ENCODE measurements at regions not wholly inside any gene's neighbourhood (a gene's known extent, or its start where the extent isn't known, plus 50 kb on each side); places are given as distances from the start of the nearest gene placed in this dataset.

GRCh38 chr18:54672846-54673475 lies 81.9 kb downstream of the DYNAP start:
- BruUV-seq (replicated peaks) = no TSS peak
- TF ChIP-seq CEBPB (IDR thresholded peaks at IDR 0.05; ENCODE audit: low read depth) (no peak), ELF1 (IDR thresholded peaks at IDR 0.05; ENCODE audit: borderline replicate concordance, low read depth) (no peak), CBX3 (IDR thresholded peaks at IDR 0.05; ENCODE audit: low read depth) (no peak), POLR2A (IDR thresholded peaks at IDR 0.05; ENCODE audit: borderline replicate concordance, extremely low read depth, insufficient read depth, insufficient read length) (no peak), ZNF274 (IDR thresholded peaks at IDR 0.05; ENCODE audit: low read depth, low read length) (no peak), EZH2 (IDR thresholded peaks at IDR 0.05) (no peak), FOSL1 (IDR thresholded peaks at IDR 0.05; ENCODE audit: low read depth) (no peak), SP1 (IDR thresholded peaks at IDR 0.05; ENCODE audit: low read depth) (no peak), SIN3A (IDR thresholded peaks at IDR 0.05; ENCODE audit: low read depth) (no peak), YY1 (IDR thresholded peaks at IDR 0.05; ENCODE audit: extremely low read depth, insufficient replicate concordance, low read depth, low read length) (no peak), JUND (IDR thresholded peaks at IDR 0.05) (no peak), POLR2AphosphoS5 (IDR thresholded peaks at IDR 0.05; ENCODE audit: low read depth, low read length) (no peak), SRF (IDR thresholded peaks at IDR 0.05; ENCODE audit: low read depth) (no peak), ZFX (IDR thresholded peaks at IDR 0.05) (no peak), ZBTB33 (IDR thresholded peaks at IDR 0.05; ENCODE audit: extremely low read depth, insufficient replicate concordance, low read length) (no peak)
- no peak overlapping the region for H3K27ac ChIP-seq (ENCODE audit: low read depth, low read length)
- ATAC-seq (no peak), DNase-seq (ENCODE audit: low read depth, low spot score) (no peak)
- H3K79me2 ChIP-seq (ENCODE audit: insufficient read depth, low read length) = no peaks in the 10 kb centered on the region
- H2AFZ ChIP-seq (ENCODE audit: low read depth, low read length, poor library complexity, severe bottlenecking) = no peak overlapping the region
- H3K9me2 ChIP-seq (ENCODE audit: insufficient read depth) = no peaks in the 10 kb centered on the region
- no peaks in the 10 kb centered on the region for H3K4me1 ChIP-seq (ENCODE audit: control insufficient read depth in 1 of 2, insufficient read depth in 2 of 2, low read length in 2 of 2)
- no peaks in the 10 kb centered on the region for H3K36me3 ChIP-seq (ENCODE audit: control insufficient read depth in 1 of 2, insufficient read depth in 2 of 2, low read length in 2 of 2)
- no peak overlapping the region for H3K4me3 ChIP-seq (replicated peaks in 1 of 2; ENCODE audit: low read depth in 1 of 2, low read length in 2 of 2)
- no peaks in the 10 kb centered on the region for H4K20me1 ChIP-seq (ENCODE audit: insufficient read depth)
- H3K4me2 ChIP-seq (ENCODE audit: low read length) = no peak overlapping the region
- ChIA-PET RAD21 (ENCODE audit: low non-redundant PET in 1 of 2, low total read pairs in 2 of 2, uncharacterized antibody in 2 of 2, unreplicated experiment in 2 of 2) (interaction anchor here in 1 of 2 experiments (1.4 kb wide), 1 partner anchor 229 kb away, joined by 4 read pairs; no protein-coding TSS in a partner anchor), CTCF (interaction anchor here (1.1 to 4.3 kb wide), 3 partner anchors 228 to 310 kb away, joined by 3 to 35 read pairs (median 6); no protein-coding TSS in a partner anchor), POLR2A (no interaction called here)
- H3K9me3 ChIP-seq (ENCODE audit: control insufficient read depth in 1 of 2, insufficient read depth in 1 of 2, low read depth in 1 of 2, low read length in 2 of 2) = no peaks in the 10 kb centered on the region
- intact Hi-C loops (cut with micrococcal nuclease) = loop anchor here (5.0 to 10.0 kb wide), 3 partner anchors 281 to 528 kb away; partner anchors contain the start of gene MBD2
- no peak overlapping the region for H3K9ac ChIP-seq (ENCODE audit: low read length)
- H3K27me3 ChIP-seq (ENCODE audit: insufficient read depth, low read length) = no peaks in the 10 kb centered on the region

Measured in HCT116 (cell line).